HG03439 (cell line): ENCODE measurements at regions not wholly inside any gene's neighbourhood (a gene's known extent, or its start where the extent isn't known, plus 50 kb on each side); places are given as distances from the start of the nearest gene placed in this dataset.
"Not testable (repeated sequence)": the region's sequence is repeated elsewhere in the genome, so short reads cannot be mapped to it uniquely, and the experiment has no call there.

ENCODE experiments used
- ATAC-seq: cut with Tn5 transposase; IDR thresholded peaks from one replicate; pipeline ENCODE4 v1.9.1; 2021; ENCODE audit warnings: mild to moderate bottlenecking, moderate library complexity; ENCODE audit not compliant: unreplicated experiment

- ATAC-seq: no peak
Observed at GRCh38 chr7:79664884-79665676, 211.6 kb upstream of the MAGI2 start.

- no peak for ATAC-seq
Observed at GRCh38 chr7:79658304-79658703, 204.8 kb upstream of the MAGI2 start.

GRCh38 chr7:79653136-79653631, 199.7 kb upstream of the MAGI2 start:
- no peak for ATAC-seq

GRCh38 chr7:79652619-79653018, 199.2 kb upstream of the MAGI2 start:
- ATAC-seq: no peak

GRCh38 chr7:79647711-79648110, 194.2 kb upstream of the MAGI2 start:
- no peak for ATAC-seq

- ATAC-seq: no peak
Observed at GRCh38 chr7:79646278-79646677, 192.8 kb upstream of the MAGI2 start.

GRCh38 chr7:79636849-79637248, 183.4 kb upstream of the MAGI2 start:
- ATAC-seq: no peak

GRCh38 chr7:79625921-79626320, 172.5 kb upstream of the MAGI2 start:
- ATAC-seq: not testable (repeated sequence)

- ATAC-seq: no peak
Observed at GRCh38 chr7:79624336-79624735, 170.9 kb upstream of the MAGI2 start.

GRCh38 chr7:79622781-79623180, 169.3 kb upstream of the MAGI2 start:
- ATAC-seq: no peak

GRCh38 chr7:79620291-79620690, 166.8 kb upstream of the MAGI2 start:
- no peak for ATAC-seq

- ATAC-seq: no peak
Observed at GRCh38 chr7:79619216-79619615, 165.7 kb upstream of the MAGI2 start.

GRCh38 chr7:79615871-79616640, 162.6 kb upstream of the MAGI2 start:
- ATAC-seq: no peak

GRCh38 chr7:79615466-79615865, 162.0 kb upstream of the MAGI2 start:
- ATAC-seq: no peak

- no peak for ATAC-seq
Observed at GRCh38 chr7:79612903-79613302, 159.4 kb upstream of the MAGI2 start.

GRCh38 chr7:79612022-79612421, 158.6 kb upstream of the MAGI2 start:
- ATAC-seq: no peak

GRCh38 chr7:79610748-79611304, 157.4 kb upstream of the MAGI2 start:
- no peak for ATAC-seq

- no peak for ATAC-seq
Observed at GRCh38 chr7:79610313-79610712, 156.8 kb upstream of the MAGI2 start.

GRCh38 chr7:79608005-79608404, 154.5 kb upstream of the MAGI2 start:
- no peak for ATAC-seq

GRCh38 chr7:79604841-79605240, 151.4 kb upstream of the MAGI2 start:
- no peak for ATAC-seq

GRCh38 chr7:79598351-79598750, 144.9 kb upstream of the MAGI2 start:
- ATAC-seq: no peak

GRCh38 chr7:79594671-79595070, 141.2 kb upstream of the MAGI2 start:
- not testable (repeated sequence) for ATAC-seq
